ENCODE measurements at regions not wholly inside any gene's neighbourhood (a gene's known extent, or its start where the extent isn't known, plus 50 kb on each side); places are given as distances from the start of the nearest gene placed in this dataset.

GRCh38 chrX:150224676-150225075 lies 138.4 kb upstream of the MAMLD1 start:
- TF ChIP-seq RAD21 (IDR thresholded peaks at IDR 0.05; ENCODE audit: low read length) (no peak), SMC3 (IDR thresholded peaks at IDR 0.05; ENCODE audit: low read depth, low read length) (no peak), POLR2AphosphoS5 (IDR thresholded peaks at IDR 0.05; ENCODE audit: low read depth, low read length) (no peak), CTCF (IDR thresholded peaks at IDR 0.05) (no peak), FOXJ3 (CRISPR knock-in tag; IDR thresholded peaks at IDR 0.05) (no peak)
